Loucy (cell line): ENCODE measurements at regions not wholly inside any gene's neighbourhood (a gene's known extent, or its start where the extent isn't known, plus 50 kb on each side); places are given as distances from the start of the nearest gene placed in this dataset.

ENCODE experiments used
- EZH2phosphoT487 ChIP-seq: fragments of 200-600 bp; IDR thresholded peaks from 2 replicates; pipeline ENCODE4 v1.6.1; 2018; ENCODE audit warnings: antibody characterized with exemption, mild to moderate bottlenecking, moderate library complexity, borderline replicate concordance
- TF ChIP-seq, protein P1 (sequence below): fragments of 200-600 bp; sonication (generic); conservative IDR thresholded peaks from 2 replicates; pipeline ENCODE4 v1.5.1; 2014; ENCODE audit warnings: mild to moderate bottlenecking, antibody characterized with exemption, low read length

GRCh38 chr16:61500851-61501250, 535.4 kb downstream of the CDH8 start:
- TF ChIP-seq, protein P1, sequence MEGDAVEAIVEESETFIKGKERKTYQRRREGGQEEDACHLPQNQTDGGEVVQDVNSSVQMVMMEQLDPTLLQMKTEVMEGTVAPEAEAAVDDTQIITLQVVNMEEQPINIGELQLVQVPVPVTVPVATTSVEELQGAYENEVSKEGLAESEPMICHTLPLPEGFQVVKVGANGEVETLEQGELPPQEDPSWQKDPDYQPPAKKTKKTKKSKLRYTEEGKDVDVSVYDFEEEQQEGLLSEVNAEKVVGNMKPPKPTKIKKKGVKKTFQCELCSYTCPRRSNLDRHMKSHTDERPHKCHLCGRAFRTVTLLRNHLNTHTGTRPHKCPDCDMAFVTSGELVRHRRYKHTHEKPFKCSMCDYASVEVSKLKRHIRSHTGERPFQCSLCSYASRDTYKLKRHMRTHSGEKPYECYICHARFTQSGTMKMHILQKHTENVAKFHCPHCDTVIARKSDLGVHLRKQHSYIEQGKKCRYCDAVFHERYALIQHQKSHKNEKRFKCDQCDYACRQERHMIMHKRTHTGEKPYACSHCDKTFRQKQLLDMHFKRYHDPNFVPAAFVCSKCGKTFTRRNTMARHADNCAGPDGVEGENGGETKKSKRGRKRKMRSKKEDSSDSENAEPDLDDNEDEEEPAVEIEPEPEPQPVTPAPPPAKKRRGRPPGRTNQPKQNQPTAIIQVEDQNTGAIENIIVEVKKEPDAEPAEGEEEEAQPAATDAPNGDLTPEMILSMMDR, result no peak
- no peak for TF ChIP-seq EZH2phosphoT487
